GM12874 (cell line): ENCODE measurements at regions not wholly inside any gene's neighbourhood (a gene's known extent, or its start where the extent isn't known, plus 50 kb on each side); places are given as distances from the start of the nearest gene placed in this dataset.

Experiments used
- CTCF ChIP-seq: IDR thresholded peaks from 2 replicates; pipeline ENCODE4 v1.5.1; 2011; ENCODE audit warnings: low read depth, mild to moderate bottlenecking, control low read depth, low read length, moderate library complexity; ENCODE audit not compliant: insufficient read depth

DNA sequence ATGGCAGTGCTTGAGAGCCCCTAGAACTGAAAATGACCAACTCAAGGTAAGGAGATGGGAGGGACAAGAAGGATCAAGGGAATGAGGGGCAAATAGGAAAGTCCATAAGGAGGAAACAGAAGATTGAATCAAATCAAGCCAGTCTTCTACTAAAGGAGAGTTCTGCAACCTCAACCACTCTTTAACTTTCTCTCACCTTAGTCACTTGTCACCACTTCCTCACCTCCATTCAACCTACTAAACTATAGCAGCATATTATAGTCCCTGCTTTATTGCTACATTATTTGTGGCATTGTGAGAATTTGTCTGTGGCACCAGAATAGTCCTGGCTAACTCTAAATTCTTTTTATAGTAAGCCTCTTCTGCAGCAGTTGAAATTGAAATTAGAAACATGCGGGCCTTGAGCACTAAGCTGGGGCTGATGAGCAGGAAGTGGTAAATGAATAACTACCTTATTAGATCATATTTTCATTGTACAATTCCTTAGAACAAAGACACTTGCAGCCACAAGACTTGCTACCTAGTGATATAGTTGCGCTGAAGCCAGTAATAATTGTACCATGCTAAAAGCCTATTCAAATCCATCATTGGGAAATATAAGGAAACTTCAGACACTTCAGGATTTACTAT lies 336.9 kb downstream of the ZNF674 start:
- no peak for TF ChIP-seq CTCF

DNA sequence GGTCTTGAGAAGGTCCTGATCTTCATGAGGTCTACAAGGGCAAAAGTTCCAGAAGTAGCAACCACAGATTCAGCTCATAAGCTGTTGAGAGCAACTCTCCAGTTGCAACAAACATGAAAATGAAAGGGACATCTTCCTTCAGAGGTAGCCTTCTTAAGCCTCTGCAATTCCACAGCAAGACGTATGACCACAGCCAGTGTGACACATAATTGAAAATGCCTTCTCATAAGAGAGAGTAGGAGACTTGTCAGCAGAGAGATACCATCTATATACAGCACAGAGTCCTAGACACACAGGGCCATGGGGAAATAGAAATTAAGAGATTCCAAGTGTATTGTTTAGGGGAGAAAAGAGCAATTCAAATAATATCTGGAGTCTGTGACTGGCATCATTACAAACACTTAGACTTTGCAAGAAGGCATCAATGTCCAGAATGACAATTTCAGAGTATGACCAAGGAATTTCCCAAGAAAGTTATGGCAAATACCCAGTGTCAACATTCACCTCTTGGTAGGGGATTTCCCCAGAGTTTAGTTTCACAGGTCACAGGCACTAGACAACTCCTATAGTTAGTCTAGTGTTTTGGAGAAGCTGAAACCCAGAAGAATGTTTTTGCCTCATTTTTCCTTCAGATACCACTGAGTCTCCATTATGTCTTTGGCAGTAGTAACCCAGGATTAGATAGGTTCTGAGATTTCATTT lies 340.3 kb downstream of the ZNF674 start:
- no peak for TF ChIP-seq CTCF

DNA sequence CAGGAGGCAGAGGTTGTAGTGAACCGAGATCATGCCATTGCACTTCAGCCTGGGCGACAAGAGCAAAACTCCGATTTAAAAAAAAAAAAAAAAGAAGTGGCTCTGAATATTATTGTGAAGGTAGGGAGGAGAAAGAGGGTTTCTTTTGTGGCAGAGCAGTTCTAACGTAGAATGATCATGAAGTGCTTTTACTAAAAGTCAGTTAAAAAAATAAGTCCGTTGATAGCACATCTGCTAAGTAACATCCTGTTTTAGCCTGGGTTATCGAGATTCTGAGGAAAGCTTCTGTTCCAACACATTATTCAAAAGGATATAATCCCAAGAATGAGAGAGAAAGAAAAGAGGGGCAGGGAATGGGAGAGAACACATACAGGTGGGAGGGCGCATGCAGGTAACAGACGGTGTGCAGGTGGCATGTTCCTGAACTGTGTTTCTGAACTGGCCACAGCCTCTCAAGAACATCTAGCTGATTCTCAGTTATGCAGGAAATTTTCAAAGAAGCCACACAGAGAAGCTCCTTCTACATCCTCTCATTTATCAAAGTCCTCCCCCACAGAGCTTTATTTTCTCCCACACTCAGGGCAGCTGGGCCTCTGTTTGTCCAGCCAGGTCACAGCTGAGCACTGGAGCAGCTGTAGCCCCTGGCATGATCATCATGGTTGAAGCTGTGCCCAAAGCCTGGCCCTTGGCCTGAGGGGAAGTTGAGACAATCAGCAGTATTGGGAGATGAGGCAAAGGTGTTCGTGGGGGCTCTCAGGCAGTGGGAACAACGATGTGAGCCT lies 342.3 kb downstream of the ZNF674 start:
- TF ChIP-seq CTCF = no peak

- no peak for TF ChIP-seq CTCF
Measured at GRCh38 chrX:46200413-46200812, 344.8 kb downstream of the ZNF674 start.

DNA sequence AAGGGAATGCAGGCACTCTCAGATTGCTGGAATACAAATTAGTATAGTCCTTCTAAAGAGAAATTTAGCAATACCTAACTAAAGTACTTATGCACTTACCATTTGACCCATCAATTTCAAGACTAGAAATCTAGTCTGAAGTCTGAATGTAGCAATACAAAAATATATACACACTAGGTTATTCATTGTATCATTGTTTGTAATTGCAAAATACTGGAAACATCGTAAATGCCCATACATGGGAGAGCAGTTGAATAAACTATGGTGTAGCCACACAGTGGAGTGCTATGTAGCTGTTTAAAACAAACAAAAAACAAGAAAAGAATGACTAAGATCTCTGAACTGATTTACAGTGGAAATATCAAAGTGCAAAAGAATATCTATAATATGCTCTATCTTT lies 346.4 kb downstream of the ZNF674 start:
- no peak for TF ChIP-seq CTCF

DNA sequence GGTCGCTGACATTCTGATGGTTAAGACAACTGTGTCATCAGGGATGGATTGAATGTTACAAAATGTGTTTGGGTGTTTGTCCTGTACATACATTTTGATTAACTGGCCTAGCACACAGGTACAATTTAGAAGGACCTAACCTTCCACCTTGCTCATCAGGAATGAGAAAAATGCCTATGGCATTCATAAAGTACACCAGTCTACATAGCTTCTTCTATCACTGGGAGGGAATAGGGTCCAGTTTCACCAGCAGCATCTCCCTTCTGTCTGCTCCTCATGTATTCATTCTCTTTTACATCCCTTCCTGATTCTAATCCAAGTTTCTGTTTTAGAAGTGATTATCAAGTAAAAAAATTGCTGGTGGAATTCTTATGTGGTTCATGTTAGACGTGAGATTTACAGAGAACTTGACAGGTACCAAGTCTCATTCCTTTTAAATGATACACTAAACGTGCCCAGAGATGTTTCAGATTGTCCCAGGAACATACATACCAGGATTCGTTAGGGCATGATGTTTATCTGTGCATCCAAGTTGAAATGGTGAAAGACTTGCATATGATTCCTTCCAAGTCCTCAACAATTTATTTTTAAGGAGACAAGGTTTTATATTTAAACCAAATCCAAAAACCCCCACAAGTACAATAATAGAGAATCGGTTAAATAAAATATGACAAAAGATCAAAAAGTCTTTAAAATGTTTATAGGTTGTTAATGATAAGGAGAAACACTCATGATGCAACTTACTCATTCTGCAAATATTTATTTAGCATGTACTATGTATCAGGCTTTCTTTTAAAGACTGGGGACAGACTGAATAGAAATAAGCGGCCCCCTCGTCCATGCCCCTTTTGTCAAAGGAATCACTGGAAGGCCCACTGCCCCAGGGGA lies 359.1 kb downstream of the ZNF674 start:
- no peak for TF ChIP-seq CTCF
